Activated gamma-delta T cell treated with Interleukin-2 at 50 U/mL for 16 hours (primary cell): ENCODE measurements at regions not wholly inside any gene's neighbourhood (a gene's known extent, or its start where the extent isn't known, plus 50 kb on each side); places are given as distances from the start of the nearest gene placed in this dataset.

Experiments used
- DNase-seq: peaks from one replicate; pipeline ENCODE4 v3.0.0-alpha.2; 2020

- DNase-seq, result no peak
Measured at GRCh38 chr6:99064834-99065233, 117.1 kb upstream of the FBXL4 start.

GRCh38 chr6:99036672-99037071, 88.9 kb upstream of the FBXL4 start:
- no peak for DNase-seq

GRCh38 chr6:99032396-99032795, 84.7 kb upstream of the FBXL4 start:
- DNase-seq, result no peak

GRCh38 chr6:99031957-99032356, 84.2 kb upstream of the FBXL4 start:
- DNase-seq, result no peak

GRCh38 chr6:99030915-99031314, 83.2 kb upstream of the FBXL4 start:
- DNase-seq, result no peak

- DNase-seq, result no peak
Measured at GRCh38 chr6:99026135-99026534, 78.4 kb upstream of the FBXL4 start.

GRCh38 chr6:99024089-99024488, 76.3 kb upstream of the FBXL4 start:
- no peak for DNase-seq

GRCh38 chr6:99022039-99022609, 74.4 kb upstream of the FBXL4 start:
- DNase-seq, result no peak

- DNase-seq, result no peak
Measured at GRCh38 chr6:99019381-99019780, 71.6 kb upstream of the FBXL4 start.

- DNase-seq, result no peak
Measured at GRCh38 chr6:99017150-99017549, 69.4 kb upstream of the FBXL4 start.

- no peak for DNase-seq
Measured at GRCh38 chr6:99016355-99016754, 68.6 kb upstream of the FBXL4 start.

GRCh38 chr6:99014061-99014460, 66.3 kb upstream of the FBXL4 start:
- DNase-seq, result no peak

GRCh38 chr6:99013661-99014060, 65.9 kb upstream of the FBXL4 start:
- DNase-seq, result no peak

GRCh38 chr6:99013145-99013544, 65.4 kb upstream of the FBXL4 start:
- no peak for DNase-seq

- no peak for DNase-seq
Measured at GRCh38 chr6:99011151-99011550, 63.4 kb upstream of the FBXL4 start.

- no peak for DNase-seq
Measured at GRCh38 chr6:99002831-99003230, 55.1 kb upstream of the FBXL4 start.

- no peak for DNase-seq
Measured at GRCh38 chr6:98998103-98998502, 50.4 kb upstream of the FBXL4 start.
